ENCODE measurements at regions not wholly inside any gene's neighbourhood (a gene's known extent, or its start where the extent isn't known, plus 50 kb on each side); places are given as distances from the start of the nearest gene placed in this dataset.

- no peak for DNase-seq
Measured at GRCh38 chr5:96282020-96282419, 151.0 kb downstream of the PCSK1 start.

GRCh38 chr5:96280946-96281393 is 152.1 kb downstream of the PCSK1 start:
- DNase-seq: no peak

- no peak for DNase-seq
Measured at GRCh38 chr5:96279801-96280542, 153.1 kb downstream of the PCSK1 start.

GRCh38 chr5:96278981-96279380 is 154.1 kb downstream of the PCSK1 start:
- no peak for DNase-seq

GRCh38 chr5:96275051-96275450 is 158.0 kb downstream of the PCSK1 start:
- no peak for DNase-seq

- DNase-seq: no peak
Measured at GRCh38 chr5:96265487-96265886, 167.6 kb downstream of the PCSK1 start.

GRCh38 chr5:96264047-96264446 is 169.0 kb downstream of the PCSK1 start:
- DNase-seq: no peak

- no peak for DNase-seq
Measured at GRCh38 chr5:96262105-96262504, 170.9 kb downstream of the PCSK1 start.

GRCh38 chr5:96260009-96260408 is 173.0 kb downstream of the PCSK1 start:
- DNase-seq: no peak

- DNase-seq: no peak
Measured at GRCh38 chr5:96259151-96259772, 173.8 kb downstream of the PCSK1 start.

- DNase-seq: no peak
Measured at GRCh38 chr5:96258692-96259091, 174.4 kb downstream of the PCSK1 start.

- DNase-seq: no peak
Measured at GRCh38 chr5:96257904-96258303, 175.1 kb downstream of the PCSK1 start.

GRCh38 chr5:96256795-96257470 is 176.1 kb downstream of the PCSK1 start:
- DNase-seq: no peak

GRCh38 chr5:96254980-96255691 is 177.9 kb downstream of the PCSK1 start:
- no peak for DNase-seq

GRCh38 chr5:96253140-96253539 is 179.9 kb downstream of the PCSK1 start:
- no peak for DNase-seq

GRCh38 chr5:96252596-96252995 is 180.5 kb downstream of the PCSK1 start:
- no peak for DNase-seq

- no peak for DNase-seq
Measured at GRCh38 chr5:96250782-96251181, 182.3 kb downstream of the PCSK1 start.

- DNase-seq: no peak
Measured at GRCh38 chr5:96248131-96248530, 184.9 kb downstream of the PCSK1 start.

GRCh38 chr5:96247708-96248107 is 185.3 kb downstream of the PCSK1 start:
- DNase-seq: no peak

- no peak for DNase-seq
Measured at GRCh38 chr5:96247097-96247701, 185.8 kb downstream of the PCSK1 start.

- DNase-seq: no peak
Measured at GRCh38 chr5:96245140-96246091, 187.6 kb downstream of the PCSK1 start.

- no peak for DNase-seq
Measured at GRCh38 chr5:96244696-96245095, 188.4 kb downstream of the PCSK1 start.
